ENCODE measurements at regions not wholly inside any gene's neighbourhood (a gene's known extent, or its start where the extent isn't known, plus 50 kb on each side); places are given as distances from the start of the nearest gene placed in this dataset.

DNA sequence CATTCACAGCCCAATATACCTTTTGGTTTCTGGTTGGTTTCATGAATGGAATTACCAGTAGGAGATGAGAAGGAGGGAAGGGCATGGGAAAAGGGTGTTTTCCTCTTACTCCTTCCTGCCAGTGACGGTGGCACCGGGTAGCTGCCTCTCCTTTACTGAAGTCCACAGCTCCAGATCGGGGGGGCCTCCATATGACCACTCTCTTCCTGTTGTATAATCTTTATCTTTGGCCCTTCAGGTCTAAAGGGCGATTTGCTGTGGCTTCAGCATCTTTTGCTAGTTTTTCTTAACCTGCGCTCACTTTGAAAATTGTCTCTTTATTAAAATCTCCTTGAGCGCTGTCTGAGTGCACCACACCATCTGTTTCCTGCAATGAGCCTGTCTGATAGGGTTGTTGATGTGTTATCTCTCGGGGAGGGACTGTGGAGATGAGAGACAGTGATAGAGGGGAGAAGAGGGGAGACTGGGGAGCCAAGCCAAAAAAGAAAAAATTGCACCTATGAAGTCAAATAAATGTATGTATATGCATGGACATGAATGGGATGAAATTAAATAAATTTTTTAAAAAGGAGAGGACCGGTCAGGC is 449.3 kb upstream of the KLF4 start:
- Histone ChIP-seq H3K4me1 (ENCODE audit: insufficient read depth, insufficient read length) (no peaks in the 10 kb centered on the region), H3K36me3 (ENCODE audit: insufficient read depth, insufficient read length, low read length) (no peaks in the 10 kb centered on the region), H3K4me3 (ENCODE audit: insufficient read length, low read depth) (no peak overlapping the region), H3K27me3 (ENCODE audit: insufficient read depth, insufficient read length) (no peaks in the 10 kb centered on the region), H3K9me3 (ENCODE audit: insufficient read depth, low read length) (no peaks in the 10 kb centered on the region), H3K9ac (ENCODE audit: insufficient read length, low read depth) (no peak overlapping the region)
- TF ChIP-seq YY1 (IDR thresholded peaks at IDR 0.05; ENCODE audit: insufficient read depth, insufficient read length) = no peak
- TF ChIP-seq SUZ12 (IDR thresholded peaks at IDR 0.05; ENCODE audit: extremely low read depth, insufficient read depth, insufficient read length) = no peak
- TF ChIP-seq ZNF274 (IDR thresholded peaks at IDR 0.05; ENCODE audit: low read depth, low read length) = no peak
- DNase-seq (ENCODE audit: low read depth, low spot score) = no peak

DNA sequence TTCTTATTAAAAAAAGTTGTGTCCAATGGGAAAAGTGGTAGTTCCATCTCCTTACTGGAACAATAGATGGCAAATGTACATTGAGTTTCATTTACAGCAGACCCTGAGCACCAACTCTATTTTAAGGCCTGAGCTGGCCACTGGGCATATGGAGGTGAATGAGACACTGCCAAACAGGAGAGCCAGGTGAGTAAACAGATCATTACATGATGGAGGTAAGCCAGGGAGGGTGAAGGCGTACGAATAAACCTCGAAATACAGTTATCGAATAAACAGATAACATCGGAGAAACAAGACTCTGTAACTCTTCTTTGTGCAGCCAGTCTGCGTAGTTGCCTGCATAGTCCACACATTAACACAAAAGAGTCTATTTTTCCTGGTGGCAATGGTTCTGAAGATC is 446.4 kb upstream of the KLF4 start:
- Histone ChIP-seq H3K9me3 (ENCODE audit: insufficient read depth, low read length) (no peaks in the 10 kb centered on the region), H3K27me3 (ENCODE audit: insufficient read depth, insufficient read length) (no peaks in the 10 kb centered on the region), H3K4me1 (ENCODE audit: insufficient read depth, insufficient read length) (peaks cover 3% of the 10 kb centered on the region), H3K4me3 (ENCODE audit: insufficient read length, low read depth) (no peak overlapping the region), H3K36me3 (ENCODE audit: insufficient read depth, insufficient read length, low read length) (no peaks in the 10 kb centered on the region), H3K9ac (ENCODE audit: insufficient read length, low read depth) (no peak overlapping the region)
- TF ChIP-seq ZNF274 (IDR thresholded peaks at IDR 0.05; ENCODE audit: low read depth, low read length) (no peak), SUZ12 (IDR thresholded peaks at IDR 0.05; ENCODE audit: extremely low read depth, insufficient read depth, insufficient read length) (no peak), YY1 (IDR thresholded peaks at IDR 0.05; ENCODE audit: insufficient read depth, insufficient read length) (no peak)
- DNase-seq (ENCODE audit: low read depth, low spot score) = no peak

DNA sequence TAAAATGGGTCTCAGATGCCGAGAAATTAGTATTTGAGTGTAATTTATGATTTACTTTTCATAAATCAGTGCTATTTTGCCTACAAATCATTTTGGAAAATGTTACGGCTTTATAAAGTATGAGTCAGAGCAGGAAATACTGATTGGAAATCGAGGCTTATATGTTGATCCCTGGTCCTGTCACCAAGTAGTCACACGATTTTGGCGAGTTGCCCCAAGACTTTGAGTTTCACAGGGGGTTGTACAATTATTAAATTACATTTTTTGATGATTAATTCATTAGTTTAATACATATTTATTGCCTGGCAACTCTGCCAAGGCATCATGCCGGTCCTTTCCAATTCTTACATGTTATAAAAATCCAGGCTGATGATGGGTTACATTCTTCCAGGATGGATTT is 443.9 kb upstream of the KLF4 start:
- DNase-seq (ENCODE audit: low read depth, low spot score) = no peak
- Histone ChIP-seq H3K9ac (ENCODE audit: insufficient read length, low read depth) (no peak overlapping the region), H3K9me3 (ENCODE audit: insufficient read depth, low read length) (no peaks in the 10 kb centered on the region), H3K4me1 (ENCODE audit: insufficient read depth, insufficient read length) (peaks cover 3% of the 10 kb centered on the region), H3K4me3 (ENCODE audit: insufficient read length, low read depth) (no peak overlapping the region), H3K36me3 (ENCODE audit: insufficient read depth, insufficient read length, low read length) (no peaks in the 10 kb centered on the region), H3K27me3 (ENCODE audit: insufficient read depth, insufficient read length) (no peaks in the 10 kb centered on the region)
- TF ChIP-seq ZNF274 (IDR thresholded peaks at IDR 0.05; ENCODE audit: low read depth, low read length) (no peak), SUZ12 (IDR thresholded peaks at IDR 0.05; ENCODE audit: extremely low read depth, insufficient read depth, insufficient read length) (no peak), YY1 (IDR thresholded peaks at IDR 0.05; ENCODE audit: insufficient read depth, insufficient read length) (no peak)

DNA sequence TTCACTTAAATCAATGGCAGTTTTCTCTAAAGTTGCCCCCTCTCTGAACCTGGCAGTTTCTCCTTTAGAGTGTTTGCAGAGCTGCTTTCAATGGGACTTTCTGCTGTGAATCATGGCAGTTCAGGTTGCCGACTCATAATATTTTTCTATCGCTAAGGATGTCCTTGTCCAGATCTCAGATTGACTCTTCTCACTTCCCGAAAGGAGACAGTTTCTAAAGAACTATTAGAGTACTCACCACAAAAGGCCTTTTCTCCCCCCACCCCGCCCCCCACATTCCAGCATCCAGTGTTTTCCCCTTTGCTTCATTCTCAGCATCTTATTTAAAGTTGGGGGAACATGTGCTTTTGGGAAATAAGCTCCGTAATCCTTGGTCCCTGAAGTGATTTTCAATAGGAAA is 443.5 kb upstream of the KLF4 start:
- Histone ChIP-seq H3K36me3 (ENCODE audit: insufficient read depth, insufficient read length, low read length) (no peaks in the 10 kb centered on the region), H3K9ac (ENCODE audit: insufficient read length, low read depth) (no peak overlapping the region), H3K9me3 (ENCODE audit: insufficient read depth, low read length) (no peaks in the 10 kb centered on the region), H3K4me1 (ENCODE audit: insufficient read depth, insufficient read length) (peaks cover 3% of the 10 kb centered on the region), H3K4me3 (ENCODE audit: insufficient read length, low read depth) (no peak overlapping the region), H3K27me3 (ENCODE audit: insufficient read depth, insufficient read length) (no peaks in the 10 kb centered on the region)
- no peak for TF ChIP-seq SUZ12 (IDR thresholded peaks at IDR 0.05; ENCODE audit: extremely low read depth, insufficient read depth, insufficient read length)
- no peak for DNase-seq (ENCODE audit: low read depth, low spot score)

DNA sequence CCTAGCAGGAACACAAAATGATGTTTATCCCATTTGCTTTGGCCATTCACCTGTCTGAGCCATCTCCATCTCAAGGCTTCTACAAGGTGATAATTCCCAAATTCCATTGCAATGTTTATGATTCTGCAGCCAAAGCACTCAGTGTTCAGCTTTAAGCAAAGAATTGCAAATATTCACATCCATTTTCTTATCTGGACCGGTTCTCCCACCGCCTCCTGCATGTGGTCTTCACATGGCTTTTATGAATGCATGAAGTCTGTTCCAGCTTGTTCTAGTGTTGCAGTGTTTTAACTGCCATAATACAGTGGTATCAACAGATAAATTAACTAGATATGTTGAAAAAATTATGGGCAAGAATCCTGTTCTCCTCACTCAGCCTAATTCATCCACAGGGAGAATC is 443.0 kb upstream of the KLF4 start:
- DNase-seq (ENCODE audit: low read depth, low spot score) = no peak
- Histone ChIP-seq H3K9me3 (ENCODE audit: insufficient read depth, low read length) (no peaks in the 10 kb centered on the region), H3K9ac (ENCODE audit: insufficient read length, low read depth) (no peak overlapping the region), H3K27me3 (ENCODE audit: insufficient read depth, insufficient read length) (no peaks in the 10 kb centered on the region), H3K36me3 (ENCODE audit: insufficient read depth, insufficient read length, low read length) (no peaks in the 10 kb centered on the region), H3K4me1 (ENCODE audit: insufficient read depth, insufficient read length) (peaks cover 3% of the 10 kb centered on the region), H3K4me3 (ENCODE audit: insufficient read length, low read depth) (no peak overlapping the region)
- no peak for TF ChIP-seq ZNF274 (IDR thresholded peaks at IDR 0.05; ENCODE audit: low read depth, low read length)
- no peak for TF ChIP-seq YY1 (IDR thresholded peaks at IDR 0.05; ENCODE audit: insufficient read depth, insufficient read length)

DNA sequence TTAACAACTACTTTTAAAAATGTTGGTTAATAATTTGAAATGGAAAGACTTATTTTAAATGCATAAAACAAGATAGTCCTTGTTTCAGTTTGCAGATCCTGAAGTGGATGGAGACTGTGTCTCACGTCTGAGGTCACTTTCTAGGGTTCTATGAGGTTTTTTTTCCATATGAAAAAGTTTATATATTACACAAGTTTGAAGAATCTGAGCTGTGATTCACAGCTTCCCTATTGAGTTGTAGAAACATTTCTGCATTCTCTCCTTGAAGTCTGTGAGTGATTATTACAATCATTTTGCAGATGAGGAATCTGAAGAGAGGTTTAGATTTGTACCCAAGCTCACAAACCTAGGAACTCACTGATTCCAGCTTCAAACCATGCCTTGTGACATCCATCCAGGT is 442.5 kb upstream of the KLF4 start:
- Histone ChIP-seq H3K4me1 (ENCODE audit: insufficient read depth, insufficient read length) (peaks cover 3% of the 10 kb centered on the region), H3K4me3 (ENCODE audit: insufficient read length, low read depth) (no peak overlapping the region), H3K9me3 (ENCODE audit: insufficient read depth, low read length) (no peaks in the 10 kb centered on the region), H3K27me3 (ENCODE audit: insufficient read depth, insufficient read length) (no peaks in the 10 kb centered on the region), H3K36me3 (ENCODE audit: insufficient read depth, insufficient read length, low read length) (no peaks in the 10 kb centered on the region), H3K9ac (ENCODE audit: insufficient read length, low read depth) (no peak overlapping the region)
- no peak for DNase-seq (ENCODE audit: low read depth, low spot score)
- TF ChIP-seq ZNF274 (IDR thresholded peaks at IDR 0.05; ENCODE audit: low read depth, low read length) (no peak), SUZ12 (IDR thresholded peaks at IDR 0.05; ENCODE audit: extremely low read depth, insufficient read depth, insufficient read length) (no peak), YY1 (IDR thresholded peaks at IDR 0.05; ENCODE audit: insufficient read depth, insufficient read length) (no peak)

DNA sequence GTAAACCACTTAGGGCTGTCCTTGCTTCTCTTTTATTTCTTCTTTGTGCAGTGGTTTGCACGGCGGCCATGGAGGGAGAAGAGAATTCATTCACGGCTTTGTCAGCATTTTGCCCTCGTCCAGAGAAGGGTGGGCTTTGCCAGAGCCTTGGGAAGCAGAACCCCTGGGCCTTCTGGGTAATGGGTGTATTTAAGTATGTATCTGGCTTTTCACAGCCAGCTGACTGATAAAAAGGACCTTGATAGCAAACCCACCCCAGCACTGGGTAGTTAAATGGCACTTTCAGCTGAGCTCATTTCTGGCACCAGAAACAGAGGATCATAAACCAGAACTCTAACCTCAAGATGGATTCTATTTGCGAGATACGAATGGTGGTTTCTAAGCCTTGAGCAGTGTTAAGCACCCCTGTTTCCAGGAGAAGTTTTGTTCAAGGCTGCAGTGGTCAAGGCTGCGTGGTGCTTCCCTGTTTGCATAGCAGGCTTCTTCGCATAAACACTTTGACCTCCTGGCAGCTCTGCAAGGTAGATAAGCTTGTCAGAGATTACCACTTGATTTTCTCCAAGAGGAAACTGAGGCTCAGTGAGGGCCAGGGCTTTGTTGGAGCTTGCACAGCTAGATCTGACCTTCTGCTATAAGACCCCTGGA is 441.6 kb upstream of the KLF4 start:
- no peak overlapping the region for H3K4me3 ChIP-seq (ENCODE audit: insufficient read length, low read depth)
- no peak overlapping the region for H3K9ac ChIP-seq (ENCODE audit: insufficient read length, low read depth)
- no peak for TF ChIP-seq YY1 (IDR thresholded peaks at IDR 0.05; ENCODE audit: insufficient read depth, insufficient read length)
- no peak for TF ChIP-seq SUZ12 (IDR thresholded peaks at IDR 0.05; ENCODE audit: extremely low read depth, insufficient read depth, insufficient read length)
- no peak for TF ChIP-seq ZNF274 (IDR thresholded peaks at IDR 0.05; ENCODE audit: low read depth, low read length)
- DNase-seq (ENCODE audit: low read depth, low spot score) = no peak
- H3K36me3 ChIP-seq (ENCODE audit: insufficient read depth, insufficient read length, low read length) = no peaks in the 10 kb centered on the region
- H3K27me3 ChIP-seq (ENCODE audit: insufficient read depth, insufficient read length) = no peaks in the 10 kb centered on the region
- peaks cover 3% of the 10 kb centered on the region for H3K4me1 ChIP-seq (ENCODE audit: insufficient read depth, insufficient read length)
- H3K9me3 ChIP-seq (ENCODE audit: insufficient read depth, low read length) = no peaks in the 10 kb centered on the region

Data from NT2/D1 (cell line).